H1 (cell line): ENCODE measurements at regions not wholly inside any gene's neighbourhood (a gene's known extent, or its start where the extent isn't known, plus 50 kb on each side); places are given as distances from the start of the nearest gene placed in this dataset.

Source experiments
- CTCF ChIP-seq, 3 experiments: IDR thresholded peaks; 1 replicate in 2 of 3; 2 replicates in 1 of 3; pipeline versions ENCODE4 v1.5.1 to v1.6.1; 2011; ENCODE audit warnings: low read length in 3 of 3, mild to moderate bottlenecking in 3 of 3, inconsistent platforms in 2 of 3, low read depth in 1 of 3, moderate library complexity in 1 of 3; ENCODE audit not compliant: insufficient read depth in 1 of 3; ENCODE audit errors: control extremely low read depth in 1 of 3
- FOSL1 ChIP-seq: IDR thresholded peaks from 2 replicates; pipeline ENCODE4 v1.6.1; 2011; ENCODE audit warnings: mild to moderate bottlenecking, low read depth, low read length, moderate library complexity; ENCODE audit not compliant: insufficient read depth
- POLR2A ChIP-seq, 2 experiments: IDR thresholded peaks; 1 replicate in 1 of 2; 2 replicates in 1 of 2; pipeline ENCODE4 v1.6.1; 2011; ENCODE audit warnings: low read depth in 2 of 2, low read length in 2 of 2, mild to moderate bottlenecking in 2 of 2; ENCODE audit errors: control extremely low read depth in 1 of 2
- RNF2 ChIP-seq: fragments of 200-900, 300-1000 bp; sonication (generic); IDR thresholded peaks from 2 replicates; pipeline ENCODE4 v1.7.1; 2016; ENCODE audit warnings: borderline replicate concordance, low read depth, mild to moderate bottlenecking, antibody characterized with exemption, low read length; ENCODE audit not compliant: poor library complexity, severe bottlenecking; ENCODE audit errors: missing control alignments
- SIN3A ChIP-seq, 2 experiments: IDR thresholded peaks in 1 of 2; conservative IDR thresholded peaks in 1 of 2; 2 replicates each; pipeline ENCODE4 v1.6.1; 2011 to 2012; ENCODE audit warnings: low read length in 2 of 2, improper control_type of control experiment in 1 of 2, low read depth in 1 of 2, mild to moderate bottlenecking in 1 of 2
- SIRT6 ChIP-seq: IDR thresholded peaks from one replicate; pipeline ENCODE4 v1.7.1; 2012; ENCODE audit warnings: low read length, inconsistent platforms
- SRF ChIP-seq: IDR thresholded peaks from 2 replicates; pipeline ENCODE4 v1.6.1; 2011; ENCODE audit warnings: mild to moderate bottlenecking, low read depth, low read length, moderate library complexity
- SUZ12 ChIP-seq: fragments of 200-600 bp; sonication (generic); IDR thresholded peaks from 2 replicates; pipeline ENCODE4 v1.6.1; 2012; ENCODE audit warnings: mild to moderate bottlenecking, inconsistent platforms, low read length, moderate library complexity, mixed read lengths

- TF ChIP-seq RNF2 (no peak), SIRT6 (no peak), FOSL1 (no peak), SRF (no peak), SUZ12 (no peak), POLR2A (IDR thresholded peaks at IDR 0.05; ENCODE audit: control extremely low read depth in 1 of 2, low read depth in 2 of 2, low read length in 2 of 2) (no peak), CTCF (IDR thresholded peaks at IDR 0.05; ENCODE audit: control extremely low read depth in 1 of 3, insufficient read depth in 1 of 3, low read depth in 1 of 3, low read length in 3 of 3) (no peak), SIN3A (conservative IDR thresholded peaks at IDR 0.05 in 1 of 2, IDR thresholded peaks at IDR 0.05 in 1 of 2; ENCODE audit: low read depth in 1 of 2, low read length in 2 of 2) (no peak)
- TF ChIP-seq, all 59 proteins: peak for 0
Measured at GRCh38 chr13:80547885-80548825, 207.2 kb upstream of the SPRY2 start (continued).
